GM21390 (cell line): ENCODE measurements at regions not wholly inside any gene's neighbourhood (a gene's known extent, or its start where the extent isn't known, plus 50 kb on each side); places are given as distances from the start of the nearest gene placed in this dataset.
"Not testable (repeated sequence)": the region's sequence is repeated elsewhere in the genome, so short reads cannot be mapped to it uniquely, and the experiment has no call there.

Source experiments
- ATAC-seq: cut with Tn5 transposase; IDR thresholded peaks from one replicate; pipeline ENCODE4 v1.9.1; 2021; ENCODE audit not compliant: unreplicated experiment

DNA sequence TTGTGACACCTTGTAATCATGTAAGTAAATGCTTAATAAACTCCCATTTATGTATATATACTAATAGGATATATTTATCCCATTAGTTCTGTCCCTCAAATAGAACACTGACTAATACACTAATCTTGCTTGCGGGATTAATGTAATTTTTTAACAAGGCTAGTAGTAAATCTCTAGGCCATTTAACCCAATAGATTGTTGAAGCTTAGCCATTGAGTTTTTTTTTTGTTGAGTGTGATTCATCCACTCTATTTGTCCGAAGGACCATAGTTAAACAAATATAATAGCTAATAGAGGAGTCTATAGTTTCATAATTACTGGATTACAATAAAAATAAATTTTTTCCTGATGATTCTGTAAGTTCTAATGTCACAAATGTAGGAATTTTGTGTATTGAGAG lies 474.4 kb downstream of the CDH9 start:
- no peak for ATAC-seq

DNA sequence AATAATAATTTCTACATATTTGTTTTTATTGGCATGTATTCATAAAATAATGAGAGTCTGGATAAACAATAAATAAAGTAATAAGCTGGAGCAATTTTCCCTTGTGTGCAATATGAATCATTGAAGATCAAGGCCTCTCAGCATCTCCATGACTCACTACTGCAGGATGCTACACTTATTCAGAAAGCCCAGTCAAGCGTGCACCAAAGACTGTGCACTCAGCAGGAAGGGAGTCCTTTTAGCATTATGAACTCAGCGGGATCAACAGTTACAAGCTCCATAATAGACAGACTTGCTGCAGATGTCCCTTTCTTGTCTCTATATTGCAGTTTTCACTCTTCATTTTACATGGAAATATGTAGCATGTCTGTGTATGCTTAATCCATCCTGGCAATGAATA lies 485.3 kb downstream of the CDH9 start:
- no peak for ATAC-seq

DNA sequence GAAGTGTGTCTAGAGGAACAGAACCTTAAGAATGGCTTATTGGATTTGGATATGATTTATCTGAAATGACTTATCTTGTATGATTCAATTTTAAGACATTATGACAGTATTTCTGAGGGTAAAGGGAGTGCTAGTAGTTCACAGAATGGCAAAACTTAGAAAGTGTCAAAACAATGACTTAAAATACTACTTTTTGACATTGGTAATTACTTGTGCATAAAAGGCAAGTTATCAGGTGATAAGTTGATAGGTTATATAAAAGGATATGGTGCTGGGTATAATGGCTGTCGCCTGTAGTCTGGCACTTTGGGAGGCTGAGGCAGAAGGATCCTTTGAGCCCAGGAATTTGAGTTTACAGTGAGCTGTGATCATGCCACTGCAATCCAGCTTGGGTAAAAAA lies 494.4 kb downstream of the CDH9 start:
- no peak for ATAC-seq

DNA sequence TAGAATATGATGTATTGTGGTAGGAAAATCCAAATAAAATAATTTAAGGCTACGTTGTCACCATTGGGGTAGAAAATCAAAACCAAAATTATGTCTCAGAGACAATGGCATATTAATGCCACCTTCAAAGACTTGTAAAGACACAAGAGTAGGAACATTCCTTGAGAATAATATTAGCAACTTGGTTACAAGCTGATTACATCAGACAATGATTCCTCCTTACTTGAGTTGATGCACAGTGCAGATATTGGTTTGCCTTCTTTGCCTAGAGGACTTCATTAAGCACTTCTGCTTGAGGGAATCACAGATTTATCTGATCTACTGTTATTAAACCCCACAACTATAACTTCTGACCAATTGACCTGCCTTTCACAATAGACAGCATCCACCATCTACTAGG lies 500.2 kb downstream of the CDH9 start:
- ATAC-seq, result no peak

DNA sequence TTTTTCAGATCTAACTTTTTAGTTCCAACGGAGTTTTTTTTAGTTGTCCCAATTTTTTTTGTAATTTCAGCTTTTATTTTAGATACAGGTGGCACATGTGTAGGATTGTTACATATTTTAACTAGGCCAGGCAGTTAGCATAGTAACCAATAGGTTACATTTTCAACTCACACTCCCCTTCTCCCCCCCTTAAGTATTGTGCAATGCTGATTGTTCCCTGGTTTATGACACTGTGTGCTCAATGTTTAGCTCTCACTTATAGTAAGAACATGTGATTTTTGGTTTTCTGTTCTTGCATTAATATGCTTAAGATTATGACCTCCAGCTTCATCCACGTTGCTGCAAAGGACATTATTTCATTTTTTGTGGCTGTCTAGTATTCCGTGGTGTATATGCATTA lies 503.2 kb downstream of the CDH9 start:
- no peak for ATAC-seq

DNA sequence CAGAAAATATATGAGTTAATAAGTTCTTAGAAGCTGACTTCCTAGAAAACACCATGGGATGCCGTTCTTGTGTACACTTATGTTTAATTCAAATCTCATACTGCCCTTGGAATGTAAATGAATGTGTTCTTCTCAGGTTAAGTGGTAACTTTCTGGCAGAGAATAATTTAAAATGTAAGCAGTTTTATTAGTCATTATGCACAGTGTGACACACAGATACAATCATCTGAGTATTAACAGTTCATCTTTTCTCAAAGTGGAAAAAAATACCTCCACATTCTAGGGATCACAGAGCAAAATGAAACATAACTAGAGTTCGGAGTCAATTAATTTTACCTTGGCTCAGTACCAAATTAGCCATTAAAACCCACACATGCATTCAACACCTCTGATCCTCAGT lies 508.1 kb downstream of the CDH9 start:
- no peak for ATAC-seq

DNA sequence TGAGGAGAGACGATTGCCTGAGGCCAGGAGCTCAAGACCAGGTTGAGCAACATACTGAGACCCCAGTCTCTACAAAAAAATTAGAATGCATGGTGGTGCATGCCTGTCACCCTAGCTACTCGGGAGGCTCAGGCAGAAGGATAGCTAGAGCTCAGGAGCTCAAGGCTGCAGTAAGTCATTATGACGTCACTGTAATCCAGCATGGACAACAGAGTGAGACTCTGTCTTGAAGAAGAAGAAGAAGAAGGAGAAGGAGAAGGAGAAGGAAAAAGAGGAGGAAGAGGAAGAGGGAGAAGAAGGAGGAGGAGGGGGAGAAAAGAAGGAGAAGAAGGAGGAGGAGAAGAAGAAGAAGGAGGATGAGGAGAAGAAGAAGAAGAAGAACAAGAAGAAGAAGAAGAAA lies 519.1 kb downstream of the CDH9 start:
- no peak for ATAC-seq

DNA sequence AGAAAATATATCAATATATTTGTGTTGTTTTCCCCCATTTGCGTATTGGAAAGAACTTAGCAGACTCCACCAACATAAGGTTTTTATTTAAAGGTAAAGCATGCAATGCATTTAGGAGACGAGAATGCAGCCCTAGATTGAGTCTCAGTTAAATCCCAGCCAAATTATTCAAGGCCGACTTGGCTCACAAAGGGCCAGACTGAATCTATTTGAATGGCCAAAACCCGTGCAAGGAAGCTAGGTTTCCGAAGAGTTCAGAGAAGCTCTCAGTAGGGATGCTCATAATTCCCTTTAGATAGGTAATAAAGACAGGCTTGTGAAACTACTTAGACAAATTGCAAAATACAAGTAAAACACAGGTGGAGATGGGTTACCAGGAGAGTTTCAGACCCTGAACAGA lies 520.3 kb downstream of the CDH9 start:
- ATAC-seq, result no peak

DNA sequence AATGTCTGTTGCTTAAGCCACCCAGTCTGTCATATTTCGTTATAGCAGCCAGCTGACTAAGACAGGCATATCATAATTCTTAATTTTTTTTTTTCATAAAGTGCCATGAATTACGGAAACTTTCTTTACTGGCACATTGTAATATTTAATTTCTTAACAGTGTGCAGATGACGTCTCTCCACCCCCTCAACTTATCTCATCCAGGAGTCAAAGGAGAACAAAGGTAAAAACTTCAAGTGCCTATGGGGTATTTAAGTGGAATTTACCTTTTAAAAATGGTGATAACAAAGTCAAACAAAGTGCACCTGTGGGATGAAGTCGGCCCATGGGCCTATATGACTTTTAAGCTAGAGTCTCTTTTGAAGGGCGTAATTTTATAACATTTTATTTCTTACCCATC lies 539.4 kb downstream of the CDH9 start:
- ATAC-seq, result no peak

DNA sequence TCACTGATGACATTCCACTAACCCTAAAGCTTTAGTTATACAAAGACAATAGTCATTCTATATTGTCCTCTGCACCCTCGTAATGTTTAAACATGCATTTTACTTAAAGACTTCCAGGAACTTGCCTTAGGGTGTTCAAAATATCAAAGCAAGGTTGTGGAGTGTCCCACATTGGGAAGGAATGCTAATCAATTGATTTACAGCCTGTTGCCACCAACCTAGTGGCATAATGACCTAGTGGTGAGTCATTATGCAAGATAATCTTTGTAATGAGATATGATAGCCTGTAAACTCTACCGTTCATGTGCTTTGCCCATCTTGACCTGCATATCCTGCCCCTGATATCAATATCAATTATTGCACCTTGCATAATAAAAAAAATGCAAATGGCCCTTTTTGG lies 542.9 kb downstream of the CDH9 start:
- ATAC-seq, result no peak

DNA sequence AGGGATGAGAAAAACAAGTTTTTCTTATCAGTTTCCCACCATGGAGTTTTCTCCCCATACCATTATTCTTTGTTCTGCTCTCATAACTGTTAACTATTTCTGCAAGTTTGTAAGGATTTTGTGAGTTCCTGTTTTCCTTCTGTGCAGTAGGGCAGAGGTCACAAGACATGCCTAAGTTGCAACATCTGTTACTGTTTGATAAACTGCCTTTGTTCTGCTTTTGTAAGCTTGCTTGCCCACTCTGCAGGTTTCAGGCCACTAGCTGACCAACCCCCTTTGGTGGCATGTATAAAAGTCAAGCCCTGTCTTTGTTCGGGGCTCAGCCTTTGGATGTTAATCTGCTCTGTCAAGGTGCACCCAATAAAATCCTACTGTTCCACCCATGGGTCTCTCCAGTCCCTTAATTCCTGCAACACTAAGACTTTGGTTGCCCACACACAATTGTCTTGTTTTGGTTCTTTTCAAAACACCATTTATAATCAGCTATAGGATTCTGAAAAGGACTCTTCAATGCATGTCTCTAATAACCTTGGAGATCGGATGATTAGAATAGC lies 545.4 kb downstream of the CDH9 start:
- no peak for ATAC-seq

DNA sequence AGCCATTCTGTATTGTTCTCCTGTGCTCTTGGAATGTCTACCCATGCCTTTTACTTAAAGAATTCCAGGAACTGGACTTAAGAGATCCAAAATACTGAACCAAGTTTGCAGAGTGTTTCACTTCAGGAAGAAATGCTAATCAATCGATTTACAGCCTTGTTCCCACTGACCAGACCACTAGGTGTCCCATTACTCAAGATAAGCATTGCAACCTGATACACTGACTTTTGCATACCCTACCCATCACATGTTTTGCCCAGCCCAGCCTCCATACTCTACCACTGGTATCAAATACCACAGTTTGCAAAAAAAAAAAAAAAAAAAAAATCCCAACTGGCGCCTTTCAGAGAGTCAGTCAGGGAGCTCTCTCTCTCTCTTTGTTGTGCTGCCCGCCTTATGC lies 550.8 kb downstream of the CDH9 start:
- no peak for ATAC-seq

DNA sequence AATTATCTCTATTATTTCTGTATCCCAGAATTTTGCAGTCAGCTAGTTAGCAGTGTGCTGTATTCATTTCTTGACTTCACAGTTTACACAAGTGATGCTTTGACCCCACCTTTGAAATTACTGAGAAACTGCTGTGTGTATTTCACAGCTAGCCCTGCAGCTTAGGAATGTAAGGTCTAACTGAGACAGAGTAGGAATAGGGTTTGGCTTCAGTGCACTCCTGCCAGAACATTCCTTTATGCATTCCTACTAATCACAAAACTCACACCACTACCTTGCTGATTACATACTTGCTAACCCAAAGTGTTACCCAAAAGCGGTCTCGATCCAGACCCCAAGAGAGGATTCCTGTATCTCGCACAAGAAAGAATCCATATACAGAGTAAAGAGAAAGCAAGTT lies 551.8 kb downstream of the CDH9 start:
- no peak for ATAC-seq

DNA sequence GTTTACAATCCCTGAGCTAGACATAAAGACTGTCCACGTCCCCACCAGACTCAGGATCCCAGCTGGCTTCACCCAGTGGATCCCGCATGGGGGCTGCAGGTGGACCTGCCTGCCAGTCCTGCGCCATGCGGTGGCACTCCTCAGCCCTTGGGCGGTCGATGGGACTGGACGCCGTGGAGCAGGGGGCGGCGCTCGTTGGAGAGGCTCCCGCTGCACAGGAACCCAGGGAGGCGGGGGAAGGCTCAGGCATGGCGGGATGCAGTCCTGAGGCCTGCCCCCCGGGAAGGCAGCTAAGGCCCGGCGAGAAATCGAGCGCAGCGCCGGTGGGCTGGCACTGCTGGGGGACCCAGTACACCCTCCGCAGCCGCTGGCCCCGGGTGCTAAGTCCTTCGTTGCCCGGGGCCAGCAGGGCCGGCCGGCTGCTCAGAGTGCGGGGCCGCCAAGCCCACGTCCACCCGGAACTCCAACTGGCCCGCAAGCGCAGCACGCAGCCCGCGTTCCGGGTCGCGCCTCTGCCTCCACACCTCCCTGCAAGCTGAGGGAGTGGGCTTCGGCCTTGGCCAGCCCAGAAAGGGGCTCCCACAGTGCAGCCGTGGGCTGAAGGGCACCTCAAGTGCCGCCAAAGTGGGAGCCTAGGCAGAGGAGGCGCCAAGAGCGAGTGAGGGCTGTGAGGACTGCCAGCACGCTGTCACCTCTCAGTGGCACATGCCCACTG lies 553.1 kb downstream of the CDH9 start:
- not testable (repeated sequence) for ATAC-seq

DNA sequence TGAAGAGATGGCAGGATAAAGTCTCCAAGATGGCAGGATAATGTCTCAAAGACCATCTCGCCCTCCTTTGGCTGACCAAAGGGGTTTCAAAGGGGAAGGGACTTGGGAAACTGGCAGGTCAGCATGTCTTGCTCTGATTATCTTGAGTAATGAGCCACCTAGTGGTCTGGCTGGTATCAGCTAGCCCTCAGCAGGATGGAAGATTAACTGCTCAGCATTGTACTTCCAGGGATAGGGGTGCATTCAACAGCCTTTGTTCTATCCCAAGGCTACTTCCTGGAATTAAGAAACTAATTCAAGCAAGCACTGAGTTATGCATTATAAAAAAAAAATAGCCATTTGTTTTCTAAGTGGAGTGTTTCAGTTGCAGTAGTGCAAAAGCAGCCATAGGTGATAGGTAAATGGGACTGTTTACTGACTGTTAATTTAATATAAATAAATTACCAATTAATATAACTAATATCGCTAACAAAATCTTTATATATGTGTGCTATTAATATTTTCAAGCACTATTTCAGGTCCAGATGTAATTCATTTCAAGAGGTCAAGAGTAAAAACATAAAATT lies 555.5 kb downstream of the CDH9 start:
- ATAC-seq, result no peak

DNA sequence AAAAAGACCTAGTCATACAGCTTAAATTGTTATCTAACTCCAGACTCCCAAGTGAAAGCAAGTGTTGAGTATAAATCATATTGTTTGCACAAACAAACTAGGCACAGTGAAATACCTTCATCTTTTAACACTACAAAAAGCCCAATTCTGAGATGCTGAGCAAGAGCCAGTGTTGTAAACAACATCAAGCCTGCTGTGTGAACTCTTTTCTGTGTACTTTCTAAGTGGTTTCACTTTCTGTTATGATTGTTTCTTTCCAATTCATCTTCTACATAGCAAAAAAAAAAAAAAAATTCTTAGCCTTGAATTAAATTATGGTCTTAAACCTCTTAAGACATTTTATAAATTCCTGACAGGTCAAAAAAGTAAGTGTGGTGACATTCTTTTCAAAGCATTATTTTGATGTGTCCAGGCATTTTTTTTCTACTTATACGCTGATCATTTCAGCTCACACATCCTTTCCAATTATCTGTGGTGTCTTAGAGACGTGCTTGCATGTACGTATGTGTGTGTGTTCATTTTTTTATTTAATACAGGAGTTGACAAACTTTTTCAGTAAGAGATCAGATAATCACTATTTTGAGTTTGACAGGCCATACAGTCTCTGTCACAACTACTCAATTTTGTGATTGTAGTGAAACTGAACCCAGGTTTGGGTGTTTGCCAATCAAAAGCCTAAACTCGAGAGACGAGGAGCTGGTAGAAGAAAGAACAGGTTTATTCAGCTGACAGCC lies 556.1 kb downstream of the CDH9 start:
- no peak for ATAC-seq

DNA sequence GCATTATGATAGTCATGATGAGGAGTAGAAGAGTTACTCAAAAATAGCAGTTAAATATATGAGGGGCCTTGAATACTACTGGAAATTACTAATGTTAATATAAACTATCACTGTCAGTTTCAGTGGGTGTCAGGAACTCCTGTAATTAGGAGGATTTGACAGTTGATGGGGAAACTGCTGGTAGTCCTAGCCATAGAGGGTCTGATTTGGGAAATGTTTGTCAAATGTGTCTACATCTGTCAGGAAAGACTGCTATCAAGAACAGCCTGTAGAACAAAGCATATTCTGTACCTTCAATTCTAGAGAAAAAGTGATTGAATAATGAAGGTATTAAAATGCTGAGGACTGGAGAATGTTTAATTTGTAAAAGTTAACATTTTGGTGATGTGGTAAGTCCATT lies 567.9 kb downstream of the CDH9 start:
- no peak for ATAC-seq

DNA sequence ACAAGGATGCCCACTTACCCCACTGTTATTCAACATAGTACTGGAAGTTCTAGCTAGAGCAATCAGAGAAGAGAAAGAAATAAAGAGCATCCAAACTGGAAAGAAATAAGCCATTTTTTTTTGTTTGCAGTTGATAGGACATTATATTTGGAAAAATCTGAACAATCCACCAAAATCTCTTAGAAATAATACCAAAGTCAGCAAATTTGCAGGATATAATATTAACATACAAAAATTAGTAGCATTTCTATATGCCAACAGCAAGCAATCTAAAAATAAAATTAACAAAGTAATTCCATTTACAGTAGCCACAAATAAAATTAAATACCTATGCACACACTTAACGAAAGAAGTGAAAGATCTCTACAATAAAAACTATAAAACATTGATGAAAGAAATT lies 599.3 kb downstream of the CDH9 start:
- no peak for ATAC-seq

DNA sequence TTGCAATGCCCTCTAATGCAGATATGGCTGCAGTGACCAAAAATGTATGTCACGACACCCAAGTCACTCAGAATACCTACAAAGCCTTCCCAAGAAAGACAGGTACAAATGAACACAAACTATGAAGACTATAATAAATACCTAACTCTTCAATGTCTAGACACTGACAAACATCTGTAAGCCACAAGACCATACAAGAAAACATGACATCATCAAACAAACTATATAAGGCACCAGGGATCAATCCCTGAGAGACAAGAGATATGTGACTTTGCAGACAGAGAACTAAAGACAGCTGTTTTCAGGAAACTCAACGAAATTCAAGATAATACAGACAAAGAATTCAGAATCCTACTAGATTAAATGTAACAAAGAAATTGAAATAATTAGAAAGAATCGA lies 603.7 kb downstream of the CDH9 start:
- no peak for ATAC-seq

DNA sequence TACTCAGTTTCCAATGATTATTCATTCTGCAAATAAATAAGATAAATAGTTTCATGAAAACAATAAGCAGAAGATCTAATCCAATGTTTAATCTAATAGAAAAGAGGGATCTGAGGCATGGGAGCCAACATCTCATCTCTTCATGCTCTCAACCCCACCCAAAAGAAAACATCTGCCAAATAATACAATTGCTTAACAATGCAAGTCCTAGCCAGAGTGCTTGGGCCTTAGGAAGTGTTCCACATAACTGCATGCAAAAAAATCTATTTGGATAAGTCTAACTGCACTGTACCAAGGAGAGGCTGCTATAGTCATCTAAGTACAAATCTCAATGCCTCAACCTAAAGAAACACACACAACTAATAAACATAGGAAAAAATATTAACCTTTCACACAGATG lies 606.0 kb downstream of the CDH9 start:
- ATAC-seq, result no peak

DNA sequence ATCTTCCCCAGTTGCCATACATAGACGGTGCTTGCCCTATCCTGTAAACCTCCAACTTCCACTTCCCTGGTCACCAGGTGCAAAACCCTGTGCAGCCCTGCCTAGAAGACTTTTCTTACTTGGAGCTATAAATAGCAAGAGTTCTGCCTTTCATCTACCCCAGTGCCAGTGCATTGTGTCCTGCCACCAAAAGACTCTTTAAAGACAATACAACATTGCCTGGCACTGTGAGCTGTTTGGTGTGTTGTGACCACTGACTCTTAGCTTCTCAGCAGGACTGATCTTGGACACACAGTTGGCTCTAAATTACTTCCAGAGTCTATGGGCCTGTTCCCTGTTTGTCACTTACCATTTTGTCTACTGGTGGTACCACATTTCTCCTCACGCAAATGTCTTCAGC lies 608.1 kb downstream of the CDH9 start:
- no peak for ATAC-seq

DNA sequence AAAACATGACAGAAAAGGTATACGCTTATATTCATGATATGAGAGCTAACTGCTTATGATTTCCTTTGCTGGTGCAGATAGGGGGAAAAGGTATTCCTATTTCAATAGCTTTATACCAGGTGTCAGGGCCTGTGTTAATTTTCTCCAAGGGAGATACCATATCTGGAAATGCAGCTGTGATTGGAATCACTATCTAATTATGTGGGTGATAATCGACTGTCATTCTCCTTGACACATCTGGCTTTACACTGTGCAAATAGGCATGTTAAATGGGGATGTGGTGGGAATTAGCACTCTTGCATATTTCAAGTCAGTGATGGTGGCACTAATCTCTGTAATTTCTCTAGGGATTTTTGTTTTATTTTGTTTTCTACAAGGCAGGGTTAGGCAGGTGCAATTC lies 611.1 kb downstream of the CDH9 start:
- ATAC-seq, result no peak
